MM.1S (cell line): ENCODE measurements at regions not wholly inside any gene's neighbourhood (a gene's known extent, or its start where the extent isn't known, plus 50 kb on each side); places are given as distances from the start of the nearest gene placed in this dataset.

Experiments
- CTCF ChIP-seq: fragments of 300-600 bp; sonication (generic); IDR thresholded peaks from 2 replicates; pipeline ENCODE4 v1.5.1; 2016; ENCODE audit warnings: antibody characterized with exemption, low read length, mixed read lengths
- EZH2 ChIP-seq: fragments of 300-600 bp; sonication (generic); optimal IDR thresholded peaks from 2 replicates; pipeline ENCODE3; 2017; ENCODE audit warnings: low read depth, mild to moderate bottlenecking, antibody characterized with exemption, low read length, mixed read lengths

- TF ChIP-seq CTCF (no peak), EZH2 (no peak)
Measured at GRCh38 chr3:106194726-106195125, 325.9 kb upstream of the CBLB start.
